22Rv1 (cell line): ENCODE measurements at regions not wholly inside any gene's neighbourhood (a gene's known extent, or its start where the extent isn't known, plus 50 kb on each side); places are given as distances from the start of the nearest gene placed in this dataset.

Experiments used
- ZFX ChIP-seq: fragments of 450-650 bp; IDR thresholded peaks from 2 replicates; pipeline ENCODE4 v1.6.1; 2017; ENCODE audit warnings: antibody characterized with exemption, borderline replicate concordance
- TF ChIP-seq, protein P1 (sequence below): fragments of 450-650 bp; IDR thresholded peaks from 2 replicates; pipeline ENCODE4 v1.5.1; 2017; ENCODE audit warnings: mild to moderate bottlenecking

DNA sequence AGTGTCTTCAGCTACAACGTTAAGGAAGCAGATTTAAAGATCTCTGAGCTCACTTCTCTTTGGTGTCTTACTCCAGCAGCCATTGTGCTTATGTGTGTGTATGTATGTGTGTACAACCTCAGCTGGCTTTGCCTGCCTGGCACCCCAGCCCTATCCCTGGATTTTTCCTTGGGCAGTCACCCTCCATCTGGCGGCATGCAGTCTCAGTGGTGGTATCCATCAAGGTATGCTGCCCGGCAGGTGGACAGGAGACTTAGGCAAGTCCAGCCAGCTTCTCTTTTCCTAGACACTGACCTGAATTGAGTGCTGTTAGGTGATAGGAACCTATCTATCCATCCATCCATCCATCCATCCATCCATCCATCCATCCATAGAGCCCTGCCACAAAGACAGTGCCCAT is 280.8 kb upstream of the CCL2 start:
- TF ChIP-seq, protein P1, sequence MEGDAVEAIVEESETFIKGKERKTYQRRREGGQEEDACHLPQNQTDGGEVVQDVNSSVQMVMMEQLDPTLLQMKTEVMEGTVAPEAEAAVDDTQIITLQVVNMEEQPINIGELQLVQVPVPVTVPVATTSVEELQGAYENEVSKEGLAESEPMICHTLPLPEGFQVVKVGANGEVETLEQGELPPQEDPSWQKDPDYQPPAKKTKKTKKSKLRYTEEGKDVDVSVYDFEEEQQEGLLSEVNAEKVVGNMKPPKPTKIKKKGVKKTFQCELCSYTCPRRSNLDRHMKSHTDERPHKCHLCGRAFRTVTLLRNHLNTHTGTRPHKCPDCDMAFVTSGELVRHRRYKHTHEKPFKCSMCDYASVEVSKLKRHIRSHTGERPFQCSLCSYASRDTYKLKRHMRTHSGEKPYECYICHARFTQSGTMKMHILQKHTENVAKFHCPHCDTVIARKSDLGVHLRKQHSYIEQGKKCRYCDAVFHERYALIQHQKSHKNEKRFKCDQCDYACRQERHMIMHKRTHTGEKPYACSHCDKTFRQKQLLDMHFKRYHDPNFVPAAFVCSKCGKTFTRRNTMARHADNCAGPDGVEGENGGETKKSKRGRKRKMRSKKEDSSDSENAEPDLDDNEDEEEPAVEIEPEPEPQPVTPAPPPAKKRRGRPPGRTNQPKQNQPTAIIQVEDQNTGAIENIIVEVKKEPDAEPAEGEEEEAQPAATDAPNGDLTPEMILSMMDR: no peak
- TF ChIP-seq ZFX: no peak
